Nucleus accumbens (tissue), 56 donors: ENCODE measurements at regions not wholly inside any gene's neighbourhood (a gene's known extent, or its start where the extent isn't known, plus 50 kb on each side); places are given as distances from the start of the nearest gene placed in this dataset.
A peak's percentile ranks its signal among the peaks of the same experiment; 100 is the strongest.

Experiments
- DNase-seq, 56 donors: peaks; one replicate each; lab custom pipeline; 2025; lab: John Stamatoyannopoulos, UW

DNA sequence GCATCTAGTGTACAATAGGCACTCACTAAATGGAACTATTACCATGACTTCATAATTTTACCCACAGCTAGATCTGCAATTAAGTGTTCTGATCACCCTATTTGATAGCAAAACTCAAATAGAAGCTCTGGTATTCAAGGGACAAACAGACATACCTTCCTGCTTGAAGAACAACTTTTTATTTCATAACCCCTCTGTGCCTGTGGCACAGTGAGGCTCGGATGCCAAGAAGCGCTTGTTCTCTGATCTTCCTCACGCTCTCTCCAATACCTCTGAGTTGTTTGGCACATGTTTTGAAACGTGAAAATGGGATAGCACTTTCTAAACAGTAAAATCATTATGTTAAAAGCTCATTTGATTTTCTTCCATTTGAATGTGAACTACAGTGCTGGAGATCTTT is 232.0 kb downstream of the KLF5 start:
- no peak for DNase-seq

DNA sequence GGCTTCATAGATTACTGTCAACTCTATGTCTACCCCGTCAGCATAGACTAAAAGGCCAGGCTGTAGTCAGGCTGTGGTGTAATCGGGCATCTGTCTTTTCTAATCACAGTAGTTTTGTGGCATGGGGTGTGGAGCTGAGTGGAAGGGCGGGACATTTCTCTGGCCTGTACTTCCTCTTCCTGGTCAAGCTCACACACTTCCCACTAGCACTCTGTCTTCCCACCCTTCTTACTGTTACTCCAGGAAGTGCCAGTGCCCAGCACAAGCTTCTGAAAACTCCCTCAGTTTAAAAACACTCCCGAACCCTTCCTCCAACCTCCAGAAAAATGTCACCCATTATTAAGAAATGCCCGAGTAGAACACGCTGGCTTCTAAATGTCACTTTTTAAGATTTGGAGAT is 229.8 kb downstream of the KLF5 start:
- no peak for DNase-seq

DNA sequence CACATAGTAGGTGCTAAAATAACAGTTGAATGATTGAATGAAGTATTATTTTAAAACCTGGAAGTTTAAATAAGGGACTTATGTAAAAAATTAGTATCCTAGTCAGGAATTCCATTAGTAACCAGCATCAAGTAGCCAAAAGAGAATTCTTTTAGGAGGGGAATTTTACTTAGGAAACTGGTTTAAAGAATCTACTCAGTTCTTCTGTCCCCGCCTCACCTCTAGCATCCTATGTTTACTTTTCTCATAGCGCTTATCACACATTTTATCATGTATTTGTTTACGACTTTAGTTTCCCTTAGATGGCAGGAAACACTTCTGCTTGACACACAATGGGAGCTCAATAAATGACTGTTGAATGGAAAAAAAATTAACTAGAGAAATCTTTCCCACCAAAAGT is 229.0 kb downstream of the KLF5 start:
- DNase-seq = no peak

DNA sequence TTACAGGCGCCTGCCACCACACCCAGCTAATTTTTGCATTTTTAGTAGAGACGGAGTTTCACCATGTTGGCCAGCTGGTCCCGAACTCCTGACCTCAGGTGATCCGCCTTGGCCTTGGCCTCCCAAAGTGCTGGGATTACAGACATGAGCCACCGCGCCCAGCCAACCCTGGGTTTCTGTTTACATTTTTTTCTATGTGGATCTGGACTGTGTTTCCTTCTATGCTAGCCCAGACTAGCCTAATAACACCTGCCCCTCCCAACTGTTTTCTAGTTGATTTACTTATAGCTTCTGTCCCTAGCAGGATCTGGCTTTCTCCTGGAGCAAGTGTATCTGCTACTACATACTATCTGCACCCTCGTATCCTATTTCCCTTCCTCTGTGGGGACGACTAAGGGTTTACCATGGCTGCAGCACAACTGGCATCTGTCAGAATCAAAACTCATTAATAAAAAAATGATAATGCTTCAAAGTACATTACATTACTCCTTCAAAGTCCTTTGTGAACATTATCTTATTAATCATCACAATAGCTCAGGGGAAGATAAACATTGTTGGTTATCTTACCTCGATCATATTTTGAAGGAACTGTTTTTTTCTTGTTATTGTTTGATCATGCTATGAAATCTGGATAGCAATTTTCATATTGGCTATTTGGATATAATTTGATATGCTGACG is 228.3 kb downstream of the KLF5 start:
- DNase-seq = no peak

DNA sequence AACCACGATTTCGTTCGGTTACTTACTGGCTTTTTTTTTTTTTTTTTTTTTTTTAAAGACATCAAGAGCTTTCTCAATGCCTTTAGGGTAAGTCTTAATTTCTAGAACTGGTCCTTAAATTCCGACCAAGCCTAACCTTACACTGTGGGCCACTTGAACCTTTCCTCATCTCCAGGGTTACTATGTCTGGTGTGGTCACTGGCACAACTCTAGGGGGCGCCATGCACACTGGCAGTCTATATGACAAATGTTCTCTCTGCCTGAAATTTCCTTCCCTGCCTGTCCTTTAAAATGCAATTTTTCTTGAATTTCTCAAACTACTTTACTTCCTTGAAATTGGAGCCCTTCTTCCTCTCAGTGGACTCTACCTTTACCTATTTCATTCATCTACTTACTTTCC is 227.4 kb downstream of the KLF5 start:
- no peak for DNase-seq

DNA sequence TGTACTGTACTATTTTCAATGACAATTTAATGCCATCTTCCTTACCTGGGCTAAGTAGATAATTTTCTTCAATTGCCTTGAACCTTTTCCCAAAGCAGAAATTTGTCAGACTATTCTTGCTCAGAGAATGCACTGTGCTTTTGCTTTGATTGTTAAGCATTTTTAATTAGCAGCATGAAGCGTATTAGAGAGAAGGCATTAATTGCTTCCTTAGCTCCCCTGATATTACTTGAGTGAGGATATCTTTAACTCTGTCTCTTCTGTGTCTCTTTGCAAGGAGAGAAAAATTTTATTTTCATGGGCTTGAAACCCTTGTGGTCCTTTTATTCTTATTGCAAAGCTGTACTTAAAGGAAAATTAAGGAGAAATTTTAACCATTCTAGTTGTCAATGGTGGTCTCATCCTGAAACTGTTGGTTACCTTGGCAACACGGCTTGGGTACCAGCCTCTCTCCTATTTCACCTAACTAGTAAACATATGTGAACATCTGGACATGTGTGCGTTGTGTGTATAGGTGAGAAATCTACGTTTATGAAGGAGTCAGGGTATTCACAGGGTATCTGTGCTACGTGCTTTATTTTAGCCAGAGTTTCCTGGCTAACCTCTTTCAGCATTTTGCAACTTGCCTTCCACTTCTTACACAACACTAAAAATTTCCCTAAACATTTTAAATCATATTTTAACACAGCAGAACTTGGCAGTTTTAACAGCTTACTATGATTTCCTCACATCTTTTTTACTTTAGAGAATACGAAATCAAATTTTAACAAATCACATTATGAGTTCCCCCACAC is 225.5 kb downstream of the KLF5 start:
- no peak for DNase-seq

DNA sequence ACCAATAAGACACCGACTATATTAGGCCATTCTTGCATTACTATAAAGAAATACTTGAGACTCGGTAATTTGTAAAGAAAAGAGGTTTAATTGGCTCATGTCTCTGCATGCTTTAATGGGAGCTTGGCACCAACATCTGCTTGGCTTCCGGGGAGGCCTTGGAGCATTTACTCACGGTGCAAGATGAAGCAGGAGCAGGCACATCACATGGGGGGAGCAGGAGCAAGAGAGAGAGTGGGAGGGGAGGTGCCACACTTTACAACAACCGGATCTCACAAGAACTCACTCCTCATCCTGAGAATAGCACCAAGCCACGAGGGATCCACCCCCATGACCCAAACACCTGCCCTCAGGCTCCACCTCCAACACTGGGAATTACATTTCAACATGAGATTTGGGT is 224.8 kb downstream of the KLF5 start:
- peak in 2 of 56 donors; percentile 1 for DNase-seq

DNA sequence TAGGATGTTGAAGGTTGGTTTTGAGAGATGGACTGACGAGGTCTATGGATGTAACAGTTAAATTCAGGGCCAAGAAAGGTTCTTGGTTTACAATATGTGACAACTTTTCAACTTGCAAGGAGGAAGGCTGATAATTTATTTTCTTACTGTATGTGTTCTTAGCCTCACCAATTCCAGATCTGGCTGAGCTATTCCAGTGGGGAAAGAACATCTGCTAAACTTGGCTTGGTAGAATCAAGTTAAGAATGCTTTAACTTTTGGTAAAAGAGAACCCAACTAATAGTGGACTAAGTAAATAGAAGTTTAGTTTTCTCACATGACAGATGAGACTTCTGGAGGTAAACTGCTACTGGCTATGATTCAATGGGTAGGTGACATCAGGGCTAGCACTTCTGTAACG is 222.9 kb downstream of the KLF5 start:
- DNase-seq = no peak

DNA sequence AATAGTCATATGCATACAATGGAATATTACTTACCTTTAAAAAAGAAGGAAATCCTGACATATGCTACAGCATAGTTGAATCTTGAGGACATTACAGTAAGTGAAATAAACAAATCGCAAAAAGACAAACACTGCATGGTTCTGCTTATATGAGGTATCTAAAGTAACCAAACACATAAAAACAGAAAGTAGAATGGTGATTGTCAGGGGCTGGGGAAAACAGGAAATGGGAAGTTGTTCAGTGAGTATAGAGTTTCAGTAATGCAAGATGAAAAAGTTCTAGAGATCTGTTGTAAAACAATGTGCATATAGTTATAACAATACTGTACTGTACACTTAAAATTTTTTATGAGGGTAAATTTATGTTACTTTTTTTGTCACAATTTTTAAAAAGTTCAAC is 219.4 kb downstream of the KLF5 start:
- no peak for DNase-seq

DNA sequence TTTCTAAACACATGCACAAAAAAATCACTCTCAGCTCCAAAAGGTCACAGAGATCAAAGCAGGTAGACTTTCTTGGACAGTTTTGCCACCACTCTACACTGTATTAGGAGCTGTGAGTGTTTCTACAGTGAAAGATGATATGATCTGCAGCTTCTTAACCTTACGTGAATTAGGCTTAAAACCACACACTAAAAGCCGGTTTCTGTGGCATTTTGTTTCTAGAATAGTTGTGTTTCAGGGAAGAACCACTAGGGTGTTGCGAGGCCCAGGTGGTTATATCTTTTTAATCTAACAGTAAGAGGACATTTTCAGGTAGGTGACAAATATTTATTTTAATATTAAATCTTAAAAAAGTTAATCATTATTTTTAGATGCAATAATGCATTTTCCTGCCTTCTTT is 216.4 kb downstream of the KLF5 start:
- no peak for DNase-seq

DNA sequence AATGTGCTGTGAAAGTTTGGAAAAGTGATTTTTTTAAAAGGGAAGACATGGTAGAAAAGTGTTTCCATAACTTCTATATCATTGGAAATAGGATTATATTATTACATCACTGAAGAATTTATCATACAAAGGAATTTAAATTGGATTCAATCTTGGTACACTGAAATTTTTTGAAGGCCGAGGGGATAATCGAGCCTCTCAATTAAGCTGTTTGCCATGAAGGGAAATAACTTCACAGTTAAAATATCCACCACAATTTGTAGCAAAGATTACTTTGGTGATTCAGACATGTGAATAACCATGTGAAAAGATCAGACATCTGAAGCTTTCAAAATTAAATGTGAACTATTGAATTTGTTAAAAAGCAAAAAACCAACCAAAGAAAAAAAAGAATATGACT is 215.3 kb downstream of the KLF5 start:
- DNase-seq = no peak

DNA sequence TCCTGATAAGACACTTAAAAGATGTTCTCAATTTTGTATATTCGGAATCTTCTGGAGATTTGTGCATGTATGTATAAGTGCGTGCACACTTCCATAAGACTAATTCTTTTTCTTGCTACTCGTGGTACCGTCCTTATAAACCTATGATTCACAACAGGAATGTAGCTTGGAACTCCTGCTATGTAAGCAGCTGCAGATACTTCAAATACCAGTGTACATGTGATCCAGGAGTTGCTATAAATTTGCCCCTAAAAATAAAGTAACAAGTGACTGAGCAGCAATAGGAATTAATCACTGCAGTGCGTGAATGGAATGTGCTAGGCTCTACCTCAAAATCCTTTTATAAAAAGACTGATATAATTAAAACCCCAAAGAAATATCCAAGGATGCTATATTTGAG is 214.9 kb downstream of the KLF5 start:
- peak in 1 of 56 donors; percentile 4 for DNase-seq

DNA sequence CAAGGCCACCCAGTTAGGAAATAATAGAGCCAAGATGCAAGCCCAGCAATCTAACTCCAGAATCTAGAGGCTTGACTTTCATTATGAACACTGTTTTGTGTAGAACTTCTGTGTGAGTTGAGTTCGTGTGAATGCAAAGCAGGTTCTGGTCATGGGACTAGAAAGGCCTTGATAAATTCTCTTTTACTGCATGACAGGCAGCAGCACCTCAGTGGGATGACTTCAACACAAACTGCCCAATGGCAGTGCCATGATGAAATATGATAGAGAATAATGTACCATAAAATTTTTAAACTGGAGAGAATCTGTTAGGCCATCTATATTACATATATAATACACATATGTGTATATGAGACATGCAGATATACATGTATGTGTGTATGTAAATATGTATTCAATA is 214.5 kb downstream of the KLF5 start:
- no peak for DNase-seq

DNA sequence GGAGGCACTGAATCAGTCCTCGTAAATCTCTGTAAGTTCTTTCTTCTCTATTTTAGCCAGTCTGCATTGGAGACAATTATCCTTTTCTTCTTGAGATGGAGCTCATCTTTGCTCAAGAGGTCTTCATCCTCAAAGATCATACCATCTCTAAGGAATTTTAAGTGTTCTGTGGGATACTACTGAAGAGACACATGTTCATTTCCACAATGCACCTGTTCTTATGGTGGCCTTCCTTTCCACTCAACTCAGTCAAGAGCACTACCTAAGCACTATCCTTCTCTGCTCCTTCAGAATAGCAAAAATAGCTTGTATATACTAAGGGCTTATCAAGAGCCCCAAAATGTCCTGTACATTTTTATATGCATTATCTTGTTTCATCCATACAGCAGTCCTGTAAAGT is 214.0 kb downstream of the KLF5 start:
- DNase-seq = no peak

DNA sequence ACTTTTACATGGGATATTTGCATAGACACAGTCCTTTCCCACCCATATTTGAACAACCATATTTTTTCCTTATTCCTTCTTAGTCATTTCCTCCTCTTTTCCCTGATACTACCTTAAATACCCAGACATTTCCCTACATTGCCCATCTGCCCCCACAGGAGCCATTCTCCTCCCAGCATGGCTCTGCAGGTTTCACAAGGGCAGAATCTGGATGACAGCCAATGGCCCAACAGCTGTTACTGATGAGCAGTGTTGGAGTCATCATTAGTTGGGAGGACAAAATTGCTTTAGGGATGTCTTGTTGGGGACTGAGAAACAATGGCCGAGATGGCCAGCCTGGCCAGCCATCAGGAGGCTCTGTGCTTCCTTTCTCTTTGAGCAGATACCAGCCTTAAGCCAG is 209.5 kb downstream of the KLF5 start:
- no peak for DNase-seq

DNA sequence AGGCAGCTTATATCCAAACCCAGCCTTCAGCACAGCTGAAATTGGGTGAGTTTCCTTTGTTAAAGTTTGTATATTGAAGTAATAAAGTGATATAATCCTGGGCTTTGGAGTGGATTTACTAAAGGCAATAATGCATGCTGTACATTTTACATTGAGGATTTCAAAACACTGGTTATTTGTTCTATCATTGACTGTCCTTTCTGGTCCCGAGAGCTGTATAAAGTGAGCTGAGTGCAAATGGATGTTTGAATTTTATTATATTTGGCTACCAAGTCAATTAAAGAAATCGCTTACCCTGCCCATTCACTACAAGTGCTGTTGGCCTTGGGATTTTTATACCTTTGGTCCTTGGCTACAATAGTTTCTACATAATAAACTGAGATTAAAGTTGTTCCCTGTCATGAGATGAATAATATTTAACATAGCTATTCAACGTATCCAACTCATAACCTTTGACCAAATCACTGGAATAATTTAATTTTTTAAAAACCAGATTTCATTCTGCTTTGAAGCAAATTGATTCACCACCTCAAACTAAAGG is 207.9 kb downstream of the KLF5 start:
- DNase-seq = no peak

DNA sequence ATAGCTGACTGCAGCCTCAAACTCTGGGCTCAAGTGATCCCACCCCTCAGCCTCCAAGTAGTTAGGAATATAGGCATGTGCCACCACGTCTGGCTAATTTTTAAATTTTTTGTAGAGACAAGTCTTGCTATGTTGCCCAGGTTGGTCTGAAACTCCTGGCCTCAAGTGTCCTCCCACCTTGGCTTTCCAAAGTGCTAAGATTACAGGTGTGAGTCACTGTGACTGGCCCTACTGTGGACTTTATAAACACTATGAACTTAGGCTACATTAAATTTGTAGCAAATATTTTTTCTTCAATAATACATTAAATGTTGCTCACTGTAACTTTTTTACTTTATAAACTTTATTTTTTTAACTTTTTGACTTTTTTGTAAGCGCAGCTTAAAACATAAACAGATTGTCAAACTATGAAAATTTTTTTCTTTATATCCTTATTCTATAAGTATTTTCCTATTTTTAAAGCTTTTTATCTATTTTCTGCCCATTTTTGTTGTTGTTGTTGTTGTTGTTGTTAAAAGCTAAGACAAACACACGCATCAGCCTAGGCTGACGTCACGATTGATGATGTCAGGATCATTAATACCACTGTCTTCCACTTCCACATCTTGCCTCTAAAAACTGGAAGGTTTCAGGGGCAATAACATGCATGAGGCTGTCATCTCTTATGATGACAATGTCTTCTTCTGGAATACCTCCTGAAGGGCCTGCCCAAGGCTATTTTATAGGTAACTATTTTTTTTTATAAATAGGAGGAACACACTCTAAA is 204.2 kb downstream of the KLF5 start:
- no peak for DNase-seq

DNA sequence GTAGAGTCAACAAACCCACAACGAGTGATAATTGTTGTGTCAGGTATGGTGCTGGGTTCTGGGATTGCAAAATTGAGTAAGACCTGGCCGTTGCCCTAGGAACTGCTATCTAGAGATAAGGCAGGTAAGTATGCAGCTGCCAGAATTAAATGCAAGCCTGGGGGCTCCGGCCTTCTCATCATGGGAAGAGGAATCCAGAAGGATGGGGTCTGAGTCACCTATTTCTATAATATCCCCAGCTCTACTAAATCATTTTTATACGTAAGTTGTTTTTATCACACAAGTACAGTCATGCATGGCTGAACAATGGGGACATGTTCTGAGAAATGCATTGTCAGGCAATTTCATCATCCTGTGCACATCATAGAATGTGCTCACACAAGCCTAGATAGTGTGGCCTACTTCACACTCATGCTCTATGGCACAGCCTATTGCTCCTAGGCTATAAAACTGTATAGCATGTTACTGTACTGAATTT is 203.0 kb downstream of the KLF5 start:
- DNase-seq = no peak

DNA sequence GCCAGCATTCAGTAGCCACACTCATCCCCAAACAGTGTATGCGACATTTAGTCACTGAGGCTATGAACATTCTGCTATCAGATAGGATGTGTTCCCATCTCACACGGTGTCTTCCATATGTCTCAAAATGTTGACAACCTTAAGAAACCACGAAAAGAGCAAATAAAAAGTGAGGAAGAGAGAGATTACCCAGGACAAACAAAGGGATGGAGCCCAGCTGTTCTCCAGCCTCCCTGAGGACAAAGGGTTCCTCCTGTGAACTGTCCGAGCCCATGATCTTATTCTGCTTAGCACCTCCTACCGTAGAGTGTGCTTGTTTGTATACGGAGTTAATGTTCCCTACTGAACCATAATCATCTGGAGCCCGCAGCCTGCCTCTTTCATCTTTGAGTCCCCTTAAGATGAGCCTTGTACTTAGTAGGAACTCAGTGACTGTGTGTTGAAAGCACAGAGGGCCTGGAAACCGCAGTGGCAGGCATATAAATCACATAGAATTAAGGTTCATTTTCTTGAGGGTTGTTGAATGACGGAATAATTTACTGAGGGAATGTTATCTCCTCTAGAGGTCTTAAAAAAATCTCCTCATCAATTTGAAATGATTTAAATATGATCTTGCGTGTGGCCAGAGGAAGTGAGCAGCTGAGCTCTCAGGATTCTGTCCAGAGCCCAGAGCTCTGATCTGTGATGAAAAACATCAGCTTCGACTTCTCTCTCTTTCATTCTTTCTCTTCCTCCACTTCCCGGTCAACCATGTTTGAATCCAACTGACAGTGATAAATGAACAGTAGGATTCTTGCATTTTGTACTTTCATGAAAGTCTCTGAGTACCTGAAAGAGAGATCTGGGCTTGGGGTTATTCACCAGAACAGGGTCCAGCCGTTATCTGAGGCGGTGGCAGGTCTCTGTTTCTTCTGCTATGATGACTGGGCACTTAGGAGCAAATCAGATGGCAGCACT is 200.5 kb downstream of the KLF5 start:
- no peak for DNase-seq

DNA sequence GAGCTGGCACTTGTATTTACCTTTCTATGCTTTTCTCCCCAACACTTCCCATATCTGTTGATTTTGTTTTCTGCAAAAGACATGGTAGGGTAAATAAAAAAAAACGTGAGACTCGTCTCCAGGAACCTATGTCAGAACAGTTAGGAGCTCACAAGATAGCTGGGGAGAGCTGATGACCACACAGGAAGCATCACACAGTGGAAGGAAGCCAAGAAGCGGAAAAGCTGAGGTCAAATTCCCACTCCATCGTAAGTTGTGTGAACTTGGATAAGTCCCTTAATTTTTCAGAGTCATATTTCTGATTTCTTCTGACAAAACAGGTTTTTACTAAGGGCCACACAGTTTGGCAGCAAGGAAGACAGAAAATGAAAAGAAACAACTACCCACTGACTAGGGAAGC is 199.6 kb downstream of the KLF5 start:
- no peak for DNase-seq
